OCI-LY7 (cell line): ENCODE measurements at regions not wholly inside any gene's neighbourhood (a gene's known extent, or its start where the extent isn't known, plus 50 kb on each side); places are given as distances from the start of the nearest gene placed in this dataset.
"Not testable (repeated sequence)": the region's sequence is repeated elsewhere in the genome, so short reads cannot be mapped to it uniquely, and the experiment has no call there.

Experiments
- CTCF ChIP-seq: fragments of 200-600 bp; sonication (generic); conservative IDR thresholded peaks from 2 replicates; pipeline ENCODE4 v1.5.1; 2014; ENCODE audit warnings: mild to moderate bottlenecking, antibody characterized with exemption, low read length, moderate library complexity, mixed read lengths
- EZH2phosphoT487 ChIP-seq: fragments of 200-600 bp; sonication (generic); IDR thresholded peaks from 2 replicates; pipeline ENCODE4 v1.6.1; 2018; ENCODE audit warnings: low read depth, borderline replicate concordance, mild to moderate bottlenecking, mixed run types, antibody characterized with exemption, low read length, moderate library complexity, mixed read lengths

GRCh38 chr19:40938007-40938406, 53.1 kb upstream of the CYP2B6 start:
- TF ChIP-seq CTCF, EZH2phosphoT487: not testable (repeated sequence)
